Ascending aorta (tissue), 2 donors: ENCODE measurements at regions not wholly inside any gene's neighbourhood (a gene's known extent, or its start where the extent isn't known, plus 50 kb on each side); places are given as distances from the start of the nearest gene placed in this dataset.

ENCODE experiments used
- DNase-seq, 2 donors: peaks; one replicate each; pipeline ENCODE4 v3.0.0-alpha.2; 2019; ENCODE audit warnings: low spot score in 2 of 2
- H3K27ac ChIP-seq, 2 donors: fragments of 200-600 bp; sonication (generic); one replicate each; pipeline ENCODE4 v1.5.1; 2016 to 2017; ENCODE audit warnings: mild to moderate bottlenecking in 1 of 2
- H3K27me3 ChIP-seq: fragments of 200-600 bp; sonication (generic); one replicate; pipeline ENCODE4 v1.5.1; 2017
- H3K36me3 ChIP-seq, 2 donors: fragments of 200-600 bp; sonication (generic); one replicate each; pipeline ENCODE4 v1.5.1; 2016
- H3K4me1 ChIP-seq, 2 donors: fragments of 200-600 bp; sonication (generic); one replicate each; pipeline ENCODE4 v1.5.1; 2016 to 2017; ENCODE audit warnings: mild to moderate bottlenecking in 1 of 2
- H3K4me3 ChIP-seq, 2 donors: fragments of 200-600 bp; sonication (generic); one replicate each; pipeline ENCODE4 v1.5.1; 2016 to 2017; ENCODE audit warnings: mild to moderate bottlenecking in 1 of 2
- H3K9me3 ChIP-seq, 2 donors: fragments of 200-600 bp; sonication (generic); one replicate each; pipeline ENCODE4 v1.5.1; 2016
- CTCF ChIP-seq, 3 experiments: fragments of 200-600 bp in 2 of 3; fragments of 450-650 bp in 1 of 3; sonication (generic) in 2 of 3; IDR thresholded peaks; one replicate each; pipeline ENCODE4 v1.5.1; 2016 to 2019; ENCODE audit warnings: antibody characterized with exemption in 3 of 3, mild to moderate bottlenecking in 1 of 3, moderate library complexity in 1 of 3
- intact Hi-C: fragments of 100-400 bp; cut with DNase I; formaldehyde crosslinking; loops from one replicate; pipeline ENCODE4 v1.15.1; 2023

- no peak overlapping the region for H3K4me3 ChIP-seq
- H3K4me1 ChIP-seq = no peaks in the 10 kb centered on the region
- H3K27me3 ChIP-seq = no peaks in the 10 kb centered on the region
- H3K36me3 ChIP-seq = no peaks in the 10 kb centered on the region
- DNase-seq = no peak
- H3K9me3 ChIP-seq = no peaks in the 10 kb centered on the region
- no peak for TF ChIP-seq CTCF (IDR thresholded peaks at IDR 0.05)
- intact Hi-C loops = no loop called here
- H3K27ac ChIP-seq = no peak overlapping the region
Measured at GRCh38 chr18:42675810-42676209, 439.7 kb downstream of the RIT2 start.

- Histone ChIP-seq H3K36me3 (no peaks in the 10 kb centered on the region), H3K4me1 (no peaks in the 10 kb centered on the region), H3K9me3 (peaks cover 0 to 16% of the 10 kb centered on the region in 2 donors), H3K27me3 (no peaks in the 10 kb centered on the region), H3K4me3 (no peak overlapping the region), H3K27ac (no peak overlapping the region)
- no peak for DNase-seq
- TF ChIP-seq CTCF (IDR thresholded peaks at IDR 0.05) = no peak
- intact Hi-C loops = no loop called here
Measured at GRCh38 chr18:42683094-42683493, 432.4 kb downstream of the RIT2 start.

GRCh38 chr18:42689310-42689709 is 426.2 kb downstream of the RIT2 start:
- TF ChIP-seq CTCF (IDR thresholded peaks at IDR 0.05) = no peak
- no peaks in the 10 kb centered on the region for H3K27me3 ChIP-seq
- no peak overlapping the region for H3K27ac ChIP-seq
- no peaks in the 10 kb centered on the region for H3K36me3 ChIP-seq
- DNase-seq = no peak
- no peak overlapping the region for H3K4me3 ChIP-seq
- H3K9me3 ChIP-seq = peaks cover 0 to under 1% of the 10 kb centered on the region in 2 donors
- intact Hi-C loops = no loop called here
- no peaks in the 10 kb centered on the region for H3K4me1 ChIP-seq
